Lower leg skin (tissue), 4 donors: ENCODE measurements at regions not wholly inside any gene's neighbourhood (a gene's known extent, or its start where the extent isn't known, plus 50 kb on each side); places are given as distances from the start of the nearest gene placed in this dataset.

Experiments used
- DNase-seq, 2 donors: peaks; one replicate each; pipeline ENCODE4 v3.0.0-alpha.2; 2019; ENCODE audit warnings: low spot score in 2 of 2
- H3K4me3 ChIP-seq: fragments of 200-600 bp; sonication (generic); 2 replicates; pipeline ENCODE4 v1.5.1; 2017; ENCODE audit warnings: mild to moderate bottlenecking, low read depth; ENCODE audit not compliant: poor library complexity, severe bottlenecking
- POLR2A ChIP-seq, 2 donors: fragments of 450-650 bp; IDR thresholded peaks; one replicate each; pipeline ENCODE4 v1.6.1; 2016 to 2017; ENCODE audit warnings: antibody characterized with exemption in 2 of 2, mild to moderate bottlenecking in 1 of 2, moderate library complexity in 1 of 2
- WGBS, 2 donors: methylation state at CpG; one replicate each; pipeline ENCODE4 v1.1.5; 2018; 5-methylcytosine and 5-hydroxymethylcytosine counted together
- intact Hi-C: fragments of 100-400 bp; cut with DNase I; formaldehyde crosslinking; loops from one replicate; pipeline ENCODE4 v1.15.0; 2023; ENCODE audit warnings: low total_unique reads
- TF ChIP-seq, protein P1 (sequence below), 3 donors: fragments of 450-650 bp; IDR thresholded peaks; one replicate each; pipeline ENCODE4 v1.5.1; 2016; ENCODE audit warnings: antibody characterized with exemption in 3 of 3, mild to moderate bottlenecking in 3 of 3, moderate library complexity in 2 of 3

DNA sequence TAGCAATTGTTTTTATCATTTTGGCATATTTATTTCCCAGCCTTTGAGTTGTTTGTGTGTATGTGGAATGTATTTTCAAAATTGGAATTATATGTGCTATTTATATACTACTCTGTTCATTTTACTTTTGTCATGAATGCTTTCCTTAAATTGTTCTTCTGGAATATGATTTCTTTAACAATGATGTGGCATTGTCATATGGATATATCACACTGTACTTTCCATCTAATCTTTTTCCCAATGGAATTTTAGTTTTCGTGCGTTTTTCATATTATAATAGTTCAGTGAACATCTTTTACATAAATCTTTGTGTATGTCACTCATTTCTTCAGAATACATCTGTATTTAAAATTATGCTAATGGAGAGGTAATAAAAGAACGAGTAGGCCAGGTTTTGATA is 980.1 kb upstream of the WWC1 start:
- intact Hi-C loops, result no loop called here
- WGBS, 2 donors, result 81 to 82% methylated on average over 3 of the region's 3 CpGs
- no peak for DNase-seq

DNA sequence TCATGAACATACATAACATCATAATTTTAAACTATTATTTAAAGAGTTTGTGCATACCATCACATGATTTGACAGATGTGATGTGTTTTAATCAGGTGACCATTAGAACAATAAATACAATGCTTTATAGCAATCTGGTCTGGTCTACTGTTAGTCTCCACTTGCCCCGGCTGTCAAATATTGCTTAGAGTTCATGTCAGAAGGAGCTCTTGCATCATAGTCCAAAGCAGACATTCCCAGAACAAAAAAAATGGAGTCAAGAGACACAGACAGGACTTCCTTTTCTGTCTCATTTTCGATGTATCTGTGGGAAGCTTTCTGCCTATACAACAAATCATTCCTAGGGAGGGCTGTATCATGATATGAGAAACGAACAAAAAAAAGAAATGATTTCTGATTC is 979.2 kb upstream of the WWC1 start:
- intact Hi-C loops, result no loop called here
- no peak overlapping the region for H3K4me3 ChIP-seq
- TF ChIP-seq, protein P1, sequence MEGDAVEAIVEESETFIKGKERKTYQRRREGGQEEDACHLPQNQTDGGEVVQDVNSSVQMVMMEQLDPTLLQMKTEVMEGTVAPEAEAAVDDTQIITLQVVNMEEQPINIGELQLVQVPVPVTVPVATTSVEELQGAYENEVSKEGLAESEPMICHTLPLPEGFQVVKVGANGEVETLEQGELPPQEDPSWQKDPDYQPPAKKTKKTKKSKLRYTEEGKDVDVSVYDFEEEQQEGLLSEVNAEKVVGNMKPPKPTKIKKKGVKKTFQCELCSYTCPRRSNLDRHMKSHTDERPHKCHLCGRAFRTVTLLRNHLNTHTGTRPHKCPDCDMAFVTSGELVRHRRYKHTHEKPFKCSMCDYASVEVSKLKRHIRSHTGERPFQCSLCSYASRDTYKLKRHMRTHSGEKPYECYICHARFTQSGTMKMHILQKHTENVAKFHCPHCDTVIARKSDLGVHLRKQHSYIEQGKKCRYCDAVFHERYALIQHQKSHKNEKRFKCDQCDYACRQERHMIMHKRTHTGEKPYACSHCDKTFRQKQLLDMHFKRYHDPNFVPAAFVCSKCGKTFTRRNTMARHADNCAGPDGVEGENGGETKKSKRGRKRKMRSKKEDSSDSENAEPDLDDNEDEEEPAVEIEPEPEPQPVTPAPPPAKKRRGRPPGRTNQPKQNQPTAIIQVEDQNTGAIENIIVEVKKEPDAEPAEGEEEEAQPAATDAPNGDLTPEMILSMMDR (IDR thresholded peaks at IDR 0.05), result no peak
- no peak for TF ChIP-seq POLR2A (IDR thresholded peaks at IDR 0.05)
- WGBS, 2 donors, result 78 to 80% methylated on average over 3 of the region's 3 CpGs
- no peak for DNase-seq

More for the DNA sequence above, 980.1 kb upstream of the WWC1 start:
- no peak overlapping the region for H3K4me3 ChIP-seq
- TF ChIP-seq, protein P1 (IDR thresholded peaks at IDR 0.05), result no peak
- no peak for TF ChIP-seq POLR2A (IDR thresholded peaks at IDR 0.05)

DNA sequence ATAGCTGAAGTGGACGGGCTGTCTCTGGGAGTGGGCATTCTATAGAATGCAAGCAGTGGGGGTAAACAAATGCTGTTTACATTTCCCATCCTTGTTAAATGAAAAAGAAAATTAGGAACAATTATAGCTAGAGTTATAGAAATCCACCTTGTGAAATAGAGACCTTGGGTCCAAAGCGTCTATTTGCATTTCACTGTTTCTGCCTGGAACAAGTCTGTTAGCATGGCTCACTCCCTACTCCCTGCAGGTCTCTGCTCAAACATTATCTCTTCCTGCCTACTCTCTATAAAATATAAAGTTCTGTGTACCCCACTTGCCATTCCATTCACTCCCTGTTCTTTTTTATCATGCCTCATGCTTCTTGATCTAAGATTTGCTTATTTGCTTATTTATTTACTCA is 975.7 kb upstream of the WWC1 start:
- intact Hi-C loops, result no loop called here
- TF ChIP-seq POLR2A (IDR thresholded peaks at IDR 0.05), result no peak
- TF ChIP-seq, protein P1 (IDR thresholded peaks at IDR 0.05), result no peak
- DNase-seq, result no peak
- 93% methylated on average over 2 of the region's 2 CpGs for WGBS, 2 donors
- H3K4me3 ChIP-seq, result no peak overlapping the region

DNA sequence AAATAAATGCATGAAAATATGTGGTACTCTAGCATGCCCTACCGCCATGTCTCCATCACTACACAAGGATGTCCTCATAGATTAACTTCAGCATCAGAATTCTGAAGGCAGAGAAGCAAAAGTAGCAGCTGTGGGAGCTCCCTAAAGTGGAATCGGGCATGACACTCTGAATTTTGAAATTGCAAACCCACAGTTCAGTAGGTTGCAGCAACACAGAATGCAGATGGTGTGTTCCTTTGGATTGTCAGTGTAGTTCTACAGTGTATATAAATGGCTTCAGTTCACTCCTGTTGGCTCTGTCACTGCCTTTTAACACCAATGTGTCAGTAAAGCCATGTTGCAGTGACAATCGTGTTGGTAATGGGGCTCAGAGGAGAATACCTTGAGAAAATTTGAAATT is 973.6 kb upstream of the WWC1 start:
- TF ChIP-seq POLR2A (IDR thresholded peaks at IDR 0.05), result no peak
- TF ChIP-seq, protein P1 (IDR thresholded peaks at IDR 0.05), result no peak
- 70 to 82% methylated on average over 3 of the region's 3 CpGs for WGBS, 2 donors
- intact Hi-C loops, result no loop called here
- H3K4me3 ChIP-seq, result no peak overlapping the region
- no peak for DNase-seq

DNA sequence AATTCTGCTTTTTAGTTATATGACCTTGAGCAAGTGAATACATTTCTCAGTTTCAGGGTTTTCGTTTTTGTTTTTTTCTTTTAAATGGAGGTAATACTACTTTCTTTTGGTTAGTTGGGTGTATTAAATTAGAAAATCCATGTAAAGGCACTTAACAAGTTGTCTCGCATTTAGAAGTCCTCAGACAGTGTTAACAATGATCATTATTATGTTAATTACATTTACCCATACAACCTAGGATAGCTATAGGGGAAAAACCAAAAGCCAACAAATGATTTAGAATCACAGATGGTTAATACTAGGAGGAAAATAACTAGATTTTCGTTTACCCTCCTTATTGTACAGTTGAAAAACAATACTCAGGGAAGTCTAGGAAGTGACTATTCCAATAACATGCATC is 972.2 kb upstream of the WWC1 start:
- intact Hi-C loops, result no loop called here

DNA sequence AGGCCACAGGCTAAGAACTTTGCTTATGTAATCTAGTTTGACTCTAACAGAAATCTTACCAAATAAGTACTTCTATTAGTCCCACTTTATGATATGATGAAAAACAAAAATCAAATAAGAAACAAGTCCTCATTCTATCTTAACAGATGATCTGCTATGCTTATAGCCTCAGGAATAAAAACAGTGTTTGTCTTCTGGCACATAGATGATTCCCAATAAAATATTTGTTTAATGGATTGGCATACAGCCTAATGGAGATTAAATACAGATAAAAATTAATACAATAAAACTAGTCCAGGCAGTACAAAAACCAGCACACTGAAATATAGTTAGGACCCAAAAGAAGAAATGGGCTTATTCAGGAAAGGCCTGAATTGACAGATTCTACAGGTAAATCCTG is 971.4 kb upstream of the WWC1 start:
- no peak for DNase-seq
- TF ChIP-seq, protein P1 (IDR thresholded peaks at IDR 0.05), result no peak
- no peak for TF ChIP-seq POLR2A (IDR thresholded peaks at IDR 0.05)
- H3K4me3 ChIP-seq, result no peak overlapping the region
- intact Hi-C loops, result no loop called here

More for the DNA sequence above, 972.2 kb upstream of the WWC1 start:
- no peak for DNase-seq
- H3K4me3 ChIP-seq, result no peak overlapping the region
- TF ChIP-seq, protein P1 (IDR thresholded peaks at IDR 0.05), result no peak
- no peak for TF ChIP-seq POLR2A (IDR thresholded peaks at IDR 0.05)
- 69 to 77% methylated on average over 3 of the region's 3 CpGs for WGBS, 2 donors
